Stimulated activated CD8-positive, alpha-beta memory T cell treated with anti-CD3 and anti-CD28 coated beads, Interleukin-4, amount 100 ng/mL, for 1 hour (primary cell): ENCODE measurements at regions not wholly inside any gene's neighbourhood (a gene's known extent, or its start where the extent isn't known, plus 50 kb on each side); places are given as distances from the start of the nearest gene placed in this dataset.

Source experiments
- DNase-seq, 2 donors: peaks; one replicate each; pipeline ENCODE4 v3.0.0-alpha.2; 2020; ENCODE audit warnings: low read depth in 2 of 2, low spot score in 1 of 2

GRCh38 chr3:17964108-17964507 is 221.7 kb upstream of the TBC1D5 start:
- no peak for DNase-seq

- no peak for DNase-seq
Measured at GRCh38 chr3:17955411-17955810, 213.0 kb upstream of the TBC1D5 start.

GRCh38 chr3:17954801-17955200 is 212.4 kb upstream of the TBC1D5 start:
- DNase-seq: no peak

- no peak for DNase-seq
Measured at GRCh38 chr3:17951241-17951640, 208.8 kb upstream of the TBC1D5 start.

GRCh38 chr3:17949101-17949500 is 206.7 kb upstream of the TBC1D5 start:
- no peak for DNase-seq

GRCh38 chr3:17947833-17948232 is 205.4 kb upstream of the TBC1D5 start:
- no peak for DNase-seq

- DNase-seq: no peak
Measured at GRCh38 chr3:17946619-17947018, 204.2 kb upstream of the TBC1D5 start.

GRCh38 chr3:17945799-17946399 is 203.5 kb upstream of the TBC1D5 start:
- no peak for DNase-seq

GRCh38 chr3:17945018-17945798 is 202.8 kb upstream of the TBC1D5 start:
- DNase-seq: no peak

GRCh38 chr3:17942856-17943255 is 200.4 kb upstream of the TBC1D5 start:
- DNase-seq: no peak

GRCh38 chr3:17941766-17942165 is 199.3 kb upstream of the TBC1D5 start:
- no peak for DNase-seq

- DNase-seq: no peak
Measured at GRCh38 chr3:17941152-17941551, 198.7 kb upstream of the TBC1D5 start.

GRCh38 chr3:17939157-17939556 is 196.7 kb upstream of the TBC1D5 start:
- DNase-seq: no peak

GRCh38 chr3:17938313-17938712 is 195.9 kb upstream of the TBC1D5 start:
- no peak for DNase-seq

- no peak for DNase-seq
Measured at GRCh38 chr3:17936736-17937480, 194.5 kb upstream of the TBC1D5 start.

GRCh38 chr3:17935222-17935621 is 192.8 kb upstream of the TBC1D5 start:
- no peak for DNase-seq

- DNase-seq: no peak
Measured at GRCh38 chr3:17932136-17932771, 189.8 kb upstream of the TBC1D5 start.

GRCh38 chr3:17931131-17931530 is 188.7 kb upstream of the TBC1D5 start:
- DNase-seq: no peak

GRCh38 chr3:17928502-17929145 is 186.2 kb upstream of the TBC1D5 start:
- DNase-seq: no peak

GRCh38 chr3:17927036-17927435 is 184.6 kb upstream of the TBC1D5 start:
- DNase-seq: no peak

- DNase-seq: no peak
Measured at GRCh38 chr3:17915341-17915740, 172.9 kb upstream of the TBC1D5 start.
